ENCODE measurements at regions not wholly inside any gene's neighbourhood (a gene's known extent, or its start where the extent isn't known, plus 50 kb on each side); places are given as distances from the start of the nearest gene placed in this dataset.
"Not testable (repeated sequence)": the region's sequence is repeated elsewhere in the genome, so short reads cannot be mapped to it uniquely, and the experiment has no call there.

DNA sequence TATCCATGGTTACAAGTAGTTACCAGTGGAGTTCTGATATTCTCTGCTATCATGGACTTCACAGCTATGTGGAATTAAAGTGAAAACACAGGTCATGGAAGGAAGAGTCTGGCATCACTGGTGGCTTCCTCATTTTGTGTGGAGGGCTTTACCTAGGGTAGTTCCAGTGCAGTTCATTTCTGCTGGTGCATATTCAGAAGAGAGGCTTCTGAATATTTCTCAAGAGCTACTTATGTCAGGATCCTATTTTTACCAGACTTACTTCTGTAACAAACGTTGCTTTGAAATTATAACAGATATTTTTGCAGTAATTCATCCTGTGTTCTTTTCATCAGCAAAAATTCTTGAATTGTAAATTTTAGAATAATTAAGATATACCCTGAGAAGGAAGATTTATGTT is 236.5 kb upstream of the NPSR1 start:
- Histone ChIP-seq H3K9ac (ENCODE audit: low read length in 2 of 2) (no peak overlapping the region), H3K27ac (ENCODE audit: low read length) (no peak overlapping the region), H3K4me3 (ENCODE audit: low read length in 2 of 2) (no peak overlapping the region), H3K4me1 (ENCODE audit: control insufficient read depth, insufficient read depth, low read length) (no peaks in the 10 kb centered on the region), H3K36me3 (ENCODE audit: control insufficient read depth in 2 of 2, insufficient read depth in 2 of 2, low read length in 2 of 2) (no peaks in the 10 kb centered on the region), H3K9me3 (ENCODE audit: control insufficient read depth in 2 of 2, low read length in 2 of 2) (no peaks in the 10 kb centered on the region), H3K27me3 (ENCODE audit: control insufficient read depth in 1 of 2, insufficient read depth in 2 of 2, low read length in 2 of 2) (no peaks in the 10 kb centered on the region)

DNA sequence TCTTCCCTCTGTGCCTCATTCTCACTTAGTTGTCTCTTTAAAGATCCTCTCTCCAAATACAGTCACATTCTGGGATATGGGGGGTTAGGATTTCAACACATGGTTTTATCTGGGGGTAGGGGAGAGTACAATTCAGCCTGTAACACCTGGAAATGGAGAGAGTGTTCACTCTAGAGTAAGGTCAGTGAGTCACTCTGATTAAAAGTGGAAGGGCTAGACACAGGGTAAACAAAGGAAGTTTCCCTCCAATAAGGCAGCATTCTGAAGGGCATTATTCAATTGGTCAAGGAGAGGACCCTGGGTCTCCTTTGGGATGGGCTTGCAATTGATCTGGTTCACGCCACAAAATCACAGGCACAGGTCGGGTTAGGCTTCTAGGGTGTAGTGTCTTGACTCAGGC is 232.8 kb upstream of the NPSR1 start:
- H3K9me3 ChIP-seq (ENCODE audit: control insufficient read depth in 2 of 2, low read length in 2 of 2), result no peaks in the 10 kb centered on the region
- no peaks in the 10 kb centered on the region for H3K4me1 ChIP-seq (ENCODE audit: control insufficient read depth, insufficient read depth, low read length)
- H3K27me3 ChIP-seq (ENCODE audit: control insufficient read depth in 1 of 2, insufficient read depth in 2 of 2, low read length in 2 of 2), result no peaks in the 10 kb centered on the region
- H3K4me3 ChIP-seq (ENCODE audit: low read length in 2 of 2), result no peak overlapping the region
- no peak overlapping the region for H3K27ac ChIP-seq (ENCODE audit: low read length)
- no peak overlapping the region for H3K9ac ChIP-seq (ENCODE audit: low read length in 2 of 2)
- no peaks in the 10 kb centered on the region for H3K36me3 ChIP-seq (ENCODE audit: control insufficient read depth in 2 of 2, insufficient read depth in 2 of 2, low read length in 2 of 2)

DNA sequence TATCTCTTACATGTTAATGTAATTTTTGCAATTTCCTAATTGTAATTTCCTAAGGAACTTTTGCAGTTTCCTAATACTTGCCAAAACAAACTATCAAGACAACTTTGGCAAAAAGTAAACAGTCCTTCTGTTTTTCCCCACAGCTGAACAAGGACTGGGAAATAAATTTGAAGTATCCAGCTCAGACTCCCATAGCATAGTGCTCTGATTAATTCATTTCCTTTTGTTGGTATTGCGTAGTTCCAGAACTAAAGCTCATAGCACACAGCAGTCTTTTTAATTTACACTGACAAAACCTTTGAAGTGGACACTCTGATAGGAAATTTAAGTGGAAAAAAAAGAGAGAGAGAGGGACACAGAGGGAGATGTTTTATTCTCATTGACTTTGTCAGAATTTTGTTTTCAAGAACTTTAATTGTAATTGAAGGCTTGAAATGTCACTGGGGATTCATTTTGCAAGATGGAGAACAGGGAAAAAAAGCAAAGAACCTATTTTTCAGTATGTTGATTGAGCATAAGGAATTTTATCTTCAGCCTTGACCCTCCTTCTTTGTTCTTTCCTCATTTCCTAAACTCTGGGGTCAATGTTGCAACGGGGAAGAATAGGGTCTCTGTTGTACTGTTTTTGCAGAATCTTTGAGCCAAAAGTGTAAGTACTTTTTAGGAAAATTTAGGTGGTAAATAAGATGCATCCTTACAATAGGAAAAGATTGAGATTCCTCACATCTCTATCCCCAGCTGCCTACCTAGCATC is 232.2 kb upstream of the NPSR1 start:
- Histone ChIP-seq H3K36me3 (ENCODE audit: control insufficient read depth in 2 of 2, insufficient read depth in 2 of 2, low read length in 2 of 2) (no peaks in the 10 kb centered on the region), H3K27ac (ENCODE audit: low read length) (no peak overlapping the region), H3K9ac (ENCODE audit: low read length in 2 of 2) (no peak overlapping the region), H3K9me3 (ENCODE audit: control insufficient read depth in 2 of 2, low read length in 2 of 2) (no peaks in the 10 kb centered on the region), H3K4me3 (ENCODE audit: low read length in 2 of 2) (no peak overlapping the region), H3K4me1 (ENCODE audit: control insufficient read depth, insufficient read depth, low read length) (no peaks in the 10 kb centered on the region), H3K27me3 (ENCODE audit: control insufficient read depth in 1 of 2, insufficient read depth in 2 of 2, low read length in 2 of 2) (no peaks in the 10 kb centered on the region)

DNA sequence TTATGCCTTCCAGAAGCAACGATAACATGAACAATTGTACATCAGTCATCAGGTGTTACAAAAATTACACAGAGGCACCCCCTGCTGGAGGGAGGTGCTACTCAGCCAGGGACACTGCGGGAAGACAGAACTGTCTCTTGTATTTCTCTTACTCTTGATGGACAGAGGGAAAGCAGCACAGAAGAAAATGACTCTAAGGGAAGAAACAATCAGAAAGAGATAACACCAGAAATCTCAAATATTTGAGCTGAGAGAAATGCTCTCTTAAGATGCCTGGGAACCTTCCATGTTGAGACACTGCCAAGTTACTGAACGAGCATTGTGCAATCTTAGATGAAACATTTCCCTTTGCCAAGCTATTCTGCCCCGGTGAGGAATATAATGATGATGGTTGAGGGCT is 227.6 kb upstream of the NPSR1 start:
- H3K4me1 ChIP-seq (ENCODE audit: control insufficient read depth, insufficient read depth, low read length), result no peaks in the 10 kb centered on the region
- no peaks in the 10 kb centered on the region for H3K36me3 ChIP-seq (ENCODE audit: control insufficient read depth in 2 of 2, insufficient read depth in 2 of 2, low read length in 2 of 2)
- no peak overlapping the region for H3K4me3 ChIP-seq (ENCODE audit: low read length in 2 of 2)
- H3K9ac ChIP-seq (ENCODE audit: low read length in 2 of 2), result no peak overlapping the region
- no peak overlapping the region for H3K27ac ChIP-seq (ENCODE audit: low read length)
- no peaks in the 10 kb centered on the region for H3K27me3 ChIP-seq (ENCODE audit: control insufficient read depth in 1 of 2, insufficient read depth in 2 of 2, low read length in 2 of 2)
- H3K9me3 ChIP-seq (ENCODE audit: control insufficient read depth in 2 of 2, low read length in 2 of 2), result no peaks in the 10 kb centered on the region

DNA sequence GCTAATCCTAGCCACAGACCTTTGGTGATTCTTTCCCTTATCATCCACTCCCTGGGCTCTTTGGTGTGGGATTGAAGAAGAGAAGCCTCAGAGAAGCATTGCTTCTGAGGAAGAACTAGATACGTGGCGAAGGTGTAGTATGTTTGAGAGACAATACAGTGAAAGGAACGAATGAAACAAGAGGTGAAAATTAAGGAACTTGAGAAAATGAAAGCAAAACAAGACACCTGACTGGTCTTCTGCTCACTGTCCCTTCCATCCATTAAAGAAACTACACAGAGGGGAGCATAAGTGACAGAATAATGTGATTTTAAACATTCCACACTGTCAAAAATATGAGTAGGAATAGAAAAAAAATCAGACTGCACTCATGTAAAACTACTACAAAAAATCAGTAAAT is 219.6 kb upstream of the NPSR1 start:
- Histone ChIP-seq H3K27me3 (ENCODE audit: control insufficient read depth in 1 of 2, insufficient read depth in 2 of 2, low read length in 2 of 2) (no peaks in the 10 kb centered on the region), H3K27ac (ENCODE audit: low read length) (no peak overlapping the region), H3K9me3 (ENCODE audit: control insufficient read depth in 2 of 2, low read length in 2 of 2) (no peaks in the 10 kb centered on the region), H3K4me3 (ENCODE audit: low read length in 2 of 2) (no peak overlapping the region), H3K4me1 (ENCODE audit: control insufficient read depth, insufficient read depth, low read length) (no peaks in the 10 kb centered on the region), H3K9ac (ENCODE audit: low read length in 2 of 2) (no peak overlapping the region), H3K36me3 (ENCODE audit: control insufficient read depth in 2 of 2, insufficient read depth in 2 of 2, low read length in 2 of 2) (no peaks in the 10 kb centered on the region)

DNA sequence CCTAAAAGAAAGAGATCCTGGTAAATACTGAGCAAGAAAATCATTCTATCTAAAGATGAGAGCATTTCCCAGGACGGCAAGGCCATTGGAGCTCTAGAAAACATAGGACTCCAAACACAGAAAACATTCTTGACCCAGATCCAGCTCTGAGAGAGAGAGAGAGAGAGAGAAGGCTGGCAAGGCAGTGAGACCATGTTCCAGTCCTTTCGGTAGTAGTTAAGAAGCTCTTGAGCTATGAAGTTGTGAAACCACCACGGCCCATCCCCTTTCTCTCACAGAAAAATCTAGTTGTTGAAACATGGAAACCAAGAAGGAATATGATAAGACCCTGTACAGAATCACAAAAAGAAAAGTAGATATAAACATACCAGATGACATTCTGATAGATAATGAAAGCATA is 212.4 kb upstream of the NPSR1 start:
- no peak overlapping the region for H3K27ac ChIP-seq (ENCODE audit: low read length)
- no peaks in the 10 kb centered on the region for H3K36me3 ChIP-seq (ENCODE audit: control insufficient read depth in 2 of 2, insufficient read depth in 2 of 2, low read length in 2 of 2)
- no peaks in the 10 kb centered on the region for H3K27me3 ChIP-seq (ENCODE audit: control insufficient read depth in 1 of 2, insufficient read depth in 2 of 2, low read length in 2 of 2)
- no peak overlapping the region for H3K4me3 ChIP-seq (ENCODE audit: low read length in 2 of 2)
- no peaks in the 10 kb centered on the region for H3K9me3 ChIP-seq (ENCODE audit: control insufficient read depth in 2 of 2, low read length in 2 of 2)
- H3K4me1 ChIP-seq (ENCODE audit: control insufficient read depth, insufficient read depth, low read length), result no peaks in the 10 kb centered on the region
- no peak overlapping the region for H3K9ac ChIP-seq (ENCODE audit: low read length in 2 of 2)

DNA sequence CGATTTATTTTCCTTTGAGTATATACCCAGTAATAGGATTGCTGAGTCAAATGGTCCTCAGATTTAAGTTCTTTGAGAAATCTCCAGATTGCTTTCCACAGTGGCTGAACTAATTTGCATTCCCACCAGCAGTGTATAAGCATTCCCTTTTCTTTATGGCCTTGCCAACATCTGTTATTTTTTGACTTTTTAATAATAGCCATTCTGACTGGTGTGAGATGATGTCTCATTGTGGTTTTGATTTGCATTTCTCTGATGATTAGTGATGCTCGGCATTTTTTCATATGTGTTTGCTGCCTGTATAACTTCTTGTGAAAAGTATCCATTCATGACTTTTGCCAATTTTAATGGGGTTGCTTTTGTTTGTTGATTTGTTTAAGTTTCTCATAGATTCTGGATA is 209.5 kb upstream of the NPSR1 start:
- H3K36me3 ChIP-seq (ENCODE audit: control insufficient read depth in 2 of 2, insufficient read depth in 2 of 2, low read length in 2 of 2); H3K27me3 ChIP-seq (ENCODE audit: control insufficient read depth in 1 of 2, insufficient read depth in 2 of 2, low read length in 2 of 2); H3K9me3 ChIP-seq (ENCODE audit: control insufficient read depth in 2 of 2, low read length in 2 of 2); H3K27ac ChIP-seq (ENCODE audit: low read length); H3K9ac ChIP-seq (ENCODE audit: low read length in 2 of 2); H3K4me3 ChIP-seq (ENCODE audit: low read length in 2 of 2); H3K4me1 ChIP-seq (ENCODE audit: control insufficient read depth, insufficient read depth, low read length): not testable (repeated sequence)

DNA sequence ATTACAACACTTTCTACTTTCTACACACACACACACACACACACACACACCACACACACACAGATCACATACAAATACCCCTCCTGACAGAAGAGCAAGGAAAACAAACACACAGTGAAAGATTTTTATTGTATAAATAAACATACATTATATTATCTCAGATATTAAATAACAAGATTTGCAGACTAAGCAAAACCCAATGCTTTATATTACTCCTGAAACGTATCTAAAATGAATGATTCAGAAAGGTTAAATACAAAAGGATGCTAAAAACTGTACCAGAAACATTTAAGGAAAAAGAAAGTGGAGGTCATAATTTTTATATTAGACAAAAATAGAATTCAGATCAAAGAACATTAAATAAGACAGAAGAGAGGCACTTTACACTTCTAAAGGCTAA is 208.3 kb upstream of the NPSR1 start:
- Histone ChIP-seq H3K27me3 (ENCODE audit: control insufficient read depth in 1 of 2, insufficient read depth in 2 of 2, low read length in 2 of 2) (no peaks in the 10 kb centered on the region), H3K27ac (ENCODE audit: low read length) (no peak overlapping the region), H3K9ac (ENCODE audit: low read length in 2 of 2) (no peak overlapping the region), H3K4me3 (ENCODE audit: low read length in 2 of 2) (no peak overlapping the region), H3K36me3 (ENCODE audit: control insufficient read depth in 2 of 2, insufficient read depth in 2 of 2, low read length in 2 of 2) (no peaks in the 10 kb centered on the region), H3K4me1 (ENCODE audit: control insufficient read depth, insufficient read depth, low read length) (no peaks in the 10 kb centered on the region), H3K9me3 (ENCODE audit: control insufficient read depth in 2 of 2, low read length in 2 of 2) (no peaks in the 10 kb centered on the region)

DNA sequence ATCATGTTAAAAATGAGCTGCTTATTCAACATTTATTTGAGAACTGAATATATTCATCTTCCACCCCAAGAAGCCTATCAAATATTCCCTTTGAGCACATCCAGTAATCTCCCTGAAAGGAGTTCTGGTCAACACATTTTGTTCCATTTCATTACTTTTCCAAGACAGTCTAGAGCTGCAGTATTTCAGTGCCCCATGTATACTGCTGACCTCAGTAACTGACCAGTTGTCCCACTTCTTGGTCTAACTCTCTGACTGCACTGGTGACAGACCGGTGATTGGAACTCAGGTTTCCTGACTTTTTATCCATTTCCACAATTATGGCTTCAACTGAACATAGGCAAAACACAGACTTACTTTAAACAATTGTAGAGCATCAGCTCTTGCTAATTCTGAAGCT is 206.8 kb upstream of the NPSR1 start:
- no peak overlapping the region for H3K4me3 ChIP-seq (ENCODE audit: low read length in 2 of 2)
- H3K36me3 ChIP-seq (ENCODE audit: control insufficient read depth in 2 of 2, insufficient read depth in 2 of 2, low read length in 2 of 2), result no peaks in the 10 kb centered on the region
- no peaks in the 10 kb centered on the region for H3K9me3 ChIP-seq (ENCODE audit: control insufficient read depth in 2 of 2, low read length in 2 of 2)
- H3K27me3 ChIP-seq (ENCODE audit: control insufficient read depth in 1 of 2, insufficient read depth in 2 of 2, low read length in 2 of 2), result no peaks in the 10 kb centered on the region
- H3K9ac ChIP-seq (ENCODE audit: low read length in 2 of 2), result no peak overlapping the region
- H3K27ac ChIP-seq (ENCODE audit: low read length), result no peak overlapping the region
- H3K4me1 ChIP-seq (ENCODE audit: control insufficient read depth, insufficient read depth, low read length), result no peaks in the 10 kb centered on the region

DNA sequence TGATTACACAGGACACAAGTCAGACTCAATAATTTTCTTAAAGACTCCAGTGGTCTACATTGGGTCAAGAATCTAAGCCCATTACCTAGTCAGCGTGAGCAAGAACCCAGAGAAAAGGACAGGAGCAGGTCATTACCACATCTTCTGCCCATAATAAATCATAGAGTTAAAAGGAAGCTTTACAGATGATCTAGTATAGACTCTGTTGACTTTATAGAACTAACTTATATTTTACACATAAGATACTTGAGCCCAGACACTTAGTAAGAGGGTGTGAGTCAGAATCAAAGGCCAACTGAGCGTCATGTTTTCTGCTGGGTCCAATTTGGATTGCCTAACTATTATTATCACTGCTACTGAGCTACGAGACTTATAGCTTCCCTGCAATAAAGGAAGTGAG is 206.1 kb upstream of the NPSR1 start:
- Histone ChIP-seq H3K9me3 (ENCODE audit: control insufficient read depth in 2 of 2, low read length in 2 of 2) (no peaks in the 10 kb centered on the region), H3K36me3 (ENCODE audit: control insufficient read depth in 2 of 2, insufficient read depth in 2 of 2, low read length in 2 of 2) (no peaks in the 10 kb centered on the region), H3K4me1 (ENCODE audit: control insufficient read depth, insufficient read depth, low read length) (no peaks in the 10 kb centered on the region), H3K9ac (ENCODE audit: low read length in 2 of 2) (no peak overlapping the region), H3K27me3 (ENCODE audit: control insufficient read depth in 1 of 2, insufficient read depth in 2 of 2, low read length in 2 of 2) (no peaks in the 10 kb centered on the region), H3K4me3 (ENCODE audit: low read length in 2 of 2) (no peak overlapping the region), H3K27ac (ENCODE audit: low read length) (no peak overlapping the region)

DNA sequence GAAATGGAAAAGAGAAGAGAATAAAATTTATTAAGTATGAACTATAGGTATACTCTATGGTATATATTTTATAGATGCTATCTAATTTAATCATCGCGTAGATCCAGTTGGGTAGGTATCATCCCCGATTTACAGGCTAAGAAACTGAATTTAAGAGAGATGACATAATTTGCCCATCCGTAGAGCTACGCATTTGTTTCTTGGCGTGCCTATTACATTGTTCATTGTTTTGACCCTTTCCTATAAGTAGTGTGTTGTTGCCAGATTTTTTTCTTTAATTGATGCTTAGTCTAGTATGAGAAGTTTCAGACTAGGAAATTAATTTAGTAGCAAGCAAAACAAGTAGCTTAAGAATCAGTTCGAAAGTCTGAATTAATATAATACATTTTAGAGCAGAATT is 205.7 kb upstream of the NPSR1 start:
- no peaks in the 10 kb centered on the region for H3K9me3 ChIP-seq (ENCODE audit: control insufficient read depth in 2 of 2, low read length in 2 of 2)
- no peaks in the 10 kb centered on the region for H3K27me3 ChIP-seq (ENCODE audit: control insufficient read depth in 1 of 2, insufficient read depth in 2 of 2, low read length in 2 of 2)
- no peak overlapping the region for H3K27ac ChIP-seq (ENCODE audit: low read length)
- no peak overlapping the region for H3K4me3 ChIP-seq (ENCODE audit: low read length in 2 of 2)
- H3K4me1 ChIP-seq (ENCODE audit: control insufficient read depth, insufficient read depth, low read length), result no peaks in the 10 kb centered on the region
- no peak overlapping the region for H3K9ac ChIP-seq (ENCODE audit: low read length in 2 of 2)
- H3K36me3 ChIP-seq (ENCODE audit: control insufficient read depth in 2 of 2, insufficient read depth in 2 of 2, low read length in 2 of 2), result no peaks in the 10 kb centered on the region
